ENCODE measurements at regions not wholly inside any gene's neighbourhood (a gene's known extent, or its start where the extent isn't known, plus 50 kb on each side); places are given as distances from the start of the nearest gene placed in this dataset.

DNA sequence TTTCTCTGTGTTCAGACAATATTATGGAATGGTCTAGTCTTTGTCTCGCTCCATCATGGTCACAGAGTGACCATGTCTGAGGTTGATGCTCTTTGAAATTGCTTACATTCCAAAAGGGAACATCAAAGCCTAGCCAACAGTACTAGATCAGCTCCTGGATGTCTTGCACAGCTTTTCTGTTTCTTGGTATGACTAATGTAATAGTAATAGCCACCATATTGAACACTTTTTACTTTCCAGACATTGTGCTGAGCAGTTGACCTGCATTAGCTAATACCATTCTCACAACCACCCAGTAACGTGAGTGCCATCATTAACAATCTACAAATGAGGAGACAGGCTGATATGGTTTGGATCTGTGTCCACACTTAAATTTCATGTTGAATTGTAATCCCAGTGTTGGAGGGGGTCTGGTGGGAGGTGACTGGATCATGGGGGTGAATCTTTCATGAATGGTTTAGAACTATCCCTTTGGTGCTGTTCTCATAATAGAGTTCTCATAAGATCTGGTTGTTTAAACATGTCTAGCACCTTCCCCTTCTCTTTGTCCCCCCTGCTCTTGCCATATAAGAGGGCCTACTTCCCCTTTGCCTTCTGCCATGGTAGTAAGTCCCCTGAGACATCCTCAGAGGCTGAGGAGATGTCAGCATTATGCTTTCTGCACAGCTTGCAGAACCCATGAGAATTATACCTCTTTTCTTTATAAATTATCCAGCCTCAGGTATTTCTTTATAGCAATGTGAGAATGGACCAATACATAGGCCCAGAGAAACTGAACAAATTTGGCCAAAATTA, 577.5 kb upstream of the CLINT1 start:
- H3K27me3 ChIP-seq = no peaks in the 10 kb centered on the region
- ATAC-seq (no peak), DNase-seq (no peak), FAIRE-seq (no peak)
- no peaks in the 10 kb centered on the region for H3K4me1 ChIP-seq
- H3K27ac ChIP-seq = no peak overlapping the region
- no peaks in the 10 kb centered on the region for H3K9me3 ChIP-seq
- TF ChIP-seq, protein P1, sequence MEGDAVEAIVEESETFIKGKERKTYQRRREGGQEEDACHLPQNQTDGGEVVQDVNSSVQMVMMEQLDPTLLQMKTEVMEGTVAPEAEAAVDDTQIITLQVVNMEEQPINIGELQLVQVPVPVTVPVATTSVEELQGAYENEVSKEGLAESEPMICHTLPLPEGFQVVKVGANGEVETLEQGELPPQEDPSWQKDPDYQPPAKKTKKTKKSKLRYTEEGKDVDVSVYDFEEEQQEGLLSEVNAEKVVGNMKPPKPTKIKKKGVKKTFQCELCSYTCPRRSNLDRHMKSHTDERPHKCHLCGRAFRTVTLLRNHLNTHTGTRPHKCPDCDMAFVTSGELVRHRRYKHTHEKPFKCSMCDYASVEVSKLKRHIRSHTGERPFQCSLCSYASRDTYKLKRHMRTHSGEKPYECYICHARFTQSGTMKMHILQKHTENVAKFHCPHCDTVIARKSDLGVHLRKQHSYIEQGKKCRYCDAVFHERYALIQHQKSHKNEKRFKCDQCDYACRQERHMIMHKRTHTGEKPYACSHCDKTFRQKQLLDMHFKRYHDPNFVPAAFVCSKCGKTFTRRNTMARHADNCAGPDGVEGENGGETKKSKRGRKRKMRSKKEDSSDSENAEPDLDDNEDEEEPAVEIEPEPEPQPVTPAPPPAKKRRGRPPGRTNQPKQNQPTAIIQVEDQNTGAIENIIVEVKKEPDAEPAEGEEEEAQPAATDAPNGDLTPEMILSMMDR (IDR thresholded peaks at IDR 0.05) = no peak
- WGBS, 2 donors = 96% methylated on average over 2 of the region's 2 CpGs
- intact Hi-C loops (cut with DNase I) = no loop called here
- no peak overlapping the region for H3K4me3 ChIP-seq
- no peaks in the 10 kb centered on the region for H3K36me3 ChIP-seq

DNA sequence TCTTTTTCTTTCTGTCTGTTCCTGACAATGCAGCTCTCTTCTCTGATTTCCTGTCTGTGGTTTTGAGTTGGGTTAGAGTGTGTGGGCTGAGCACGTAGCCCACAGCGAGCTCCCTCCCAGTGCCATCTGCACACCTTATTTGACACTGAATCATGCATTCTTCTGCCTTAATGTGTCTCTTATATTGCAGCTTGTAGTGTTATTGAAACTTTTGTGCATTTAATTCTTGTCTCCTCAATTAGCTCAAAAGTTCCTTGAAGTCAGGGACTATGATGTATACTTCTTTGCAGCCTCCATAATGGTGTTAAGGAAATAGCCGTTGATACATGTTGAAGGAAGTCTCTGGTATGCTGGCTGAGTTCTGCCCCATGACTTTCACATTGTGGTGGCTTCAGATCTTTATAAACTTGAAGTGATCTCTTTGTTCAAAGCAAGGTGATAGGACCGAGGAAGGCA, 576.2 kb upstream of the CLINT1 start:
- FAIRE-seq (no peak), ATAC-seq (no peak), DNase-seq (no peak)
- TF ChIP-seq, protein P1 (IDR thresholded peaks at IDR 0.05) = no peak
- H3K9me3 ChIP-seq = no peaks in the 10 kb centered on the region
- H3K27me3 ChIP-seq = no peaks in the 10 kb centered on the region
- H3K36me3 ChIP-seq = no peaks in the 10 kb centered on the region
- WGBS, 2 donors = 70 to 82% methylated on average over 4 of the region's 4 CpGs
- H3K4me3 ChIP-seq = no peak overlapping the region
- H3K27ac ChIP-seq = no peak overlapping the region
- H3K4me1 ChIP-seq = no peaks in the 10 kb centered on the region
- intact Hi-C loops (cut with DNase I) = no loop called here

DNA sequence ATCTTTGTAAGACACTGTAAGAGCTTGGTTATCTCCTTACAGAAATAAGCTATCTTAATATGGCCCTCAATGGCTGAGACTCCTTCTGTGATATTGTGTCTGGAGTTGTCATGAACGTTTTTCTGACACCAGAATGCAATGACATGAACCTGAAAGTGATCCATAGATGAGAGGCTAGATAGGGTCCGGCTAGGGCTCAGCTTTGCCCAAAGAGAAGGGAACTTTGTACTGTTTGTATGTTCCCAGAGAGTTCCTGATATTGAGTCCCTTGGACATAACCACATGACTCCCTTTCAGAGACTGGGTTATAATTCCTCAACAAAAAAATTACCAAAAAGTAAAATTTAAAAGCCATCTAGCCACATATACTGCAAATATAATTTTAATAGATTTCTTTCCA, 575.8 kb upstream of the CLINT1 start:
- no peak overlapping the region for H3K4me3 ChIP-seq
- no peak for FAIRE-seq
- TF ChIP-seq, protein P1 (IDR thresholded peaks at IDR 0.05) = no peak
- no peak for ATAC-seq
- intact Hi-C loops (cut with DNase I) = no loop called here
- H3K27me3 ChIP-seq = no peaks in the 10 kb centered on the region
- no peaks in the 10 kb centered on the region for H3K36me3 ChIP-seq
- H3K4me1 ChIP-seq = no peaks in the 10 kb centered on the region
- no peaks in the 10 kb centered on the region for H3K9me3 ChIP-seq
- DNase-seq = no peak
- WGBS, 2 donors = 20 to 26% methylated on average over 2 of the region's 2 CpGs
- H3K27ac ChIP-seq = no peak overlapping the region

DNA sequence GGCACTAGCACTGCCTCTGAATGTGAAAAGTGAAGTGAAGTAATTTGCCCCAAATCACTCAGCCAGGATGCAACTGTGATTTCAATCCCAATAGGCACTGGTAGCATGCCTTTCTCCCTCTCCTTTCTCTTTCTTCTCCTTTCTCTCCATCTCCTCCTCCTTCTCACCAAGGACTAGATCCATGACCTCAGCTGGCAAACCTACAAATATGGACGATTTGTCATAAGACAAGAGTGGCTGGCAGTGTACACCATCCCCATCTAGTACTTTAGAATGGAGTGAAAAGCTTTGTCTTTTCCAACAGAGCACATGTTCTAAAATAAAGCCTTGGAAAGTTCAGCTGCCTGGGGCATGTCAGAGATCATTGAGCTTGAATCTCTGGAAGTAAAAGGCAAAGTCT, 574.7 kb upstream of the CLINT1 start:
- DNase-seq = no peak
- 36 to 46% methylated on average over 1 of the region's 1 CpG for WGBS, 2 donors
- Histone ChIP-seq H3K27ac (no peak overlapping the region), H3K9me3 (no peaks in the 10 kb centered on the region), H3K36me3 (no peaks in the 10 kb centered on the region), H3K4me1 (no peaks in the 10 kb centered on the region), H3K4me3 (no peak overlapping the region), H3K27me3 (no peaks in the 10 kb centered on the region)
- intact Hi-C loops (cut with DNase I) = no loop called here
- no peak for ATAC-seq
- no peak for FAIRE-seq
- TF ChIP-seq, protein P1 (IDR thresholded peaks at IDR 0.05) = no peak

DNA sequence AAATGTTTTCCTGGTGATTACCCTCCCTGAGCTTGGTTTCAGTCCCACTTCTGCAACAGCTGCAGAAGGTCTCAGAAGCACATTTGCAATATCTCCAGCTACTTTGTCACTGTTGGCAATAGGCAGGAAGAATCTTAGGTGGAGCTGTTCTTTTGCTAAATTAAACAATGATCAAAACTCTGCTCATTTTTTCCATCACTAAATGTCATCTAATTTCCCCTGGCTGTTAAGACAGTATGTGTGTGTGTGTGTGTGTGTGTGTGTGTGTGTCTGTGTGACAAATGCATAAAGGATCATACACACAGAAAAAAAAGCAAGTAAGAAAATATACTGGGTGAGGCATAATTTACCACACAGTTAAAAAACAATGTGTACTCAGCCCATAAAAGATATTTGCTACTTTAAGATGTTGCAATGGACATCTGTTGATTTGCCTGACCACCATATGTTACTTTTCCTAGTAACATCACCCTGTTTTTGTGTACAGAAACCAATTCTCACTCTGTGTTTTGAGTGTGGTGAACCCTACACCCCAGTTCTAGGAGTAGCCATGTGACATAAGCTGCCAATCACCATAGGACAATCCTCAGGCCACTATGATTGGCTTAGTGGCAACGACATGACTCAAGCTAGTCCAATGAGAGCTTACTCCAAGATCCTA, 572.6 kb upstream of the CLINT1 start:
- TF ChIP-seq, protein P1 (IDR thresholded peaks at IDR 0.05) = no peak
- DNase-seq (no peak), ATAC-seq (peak in 3 of 4 donors; percentile 37 to 55 (median 44)), FAIRE-seq (no peak)
- Histone ChIP-seq H3K4me1 (no peaks in the 10 kb centered on the region), H3K9me3 (no peaks in the 10 kb centered on the region), H3K36me3 (no peaks in the 10 kb centered on the region), H3K27me3 (no peaks in the 10 kb centered on the region), H3K27ac (no peak overlapping the region), H3K4me3 (no peak overlapping the region)
- intact Hi-C loops (cut with DNase I) = no loop called here
- 94 to 100% methylated on average over 1 of the region's 1 CpG for WGBS, 2 donors

Data from pancreas (tissue), 10 donors.